ENCODE measurements at regions not wholly inside any gene's neighbourhood (a gene's known extent, or its start where the extent isn't known, plus 50 kb on each side); places are given as distances from the start of the nearest gene placed in this dataset.

- no peaks in the 10 kb centered on the region for H3K9me3 ChIP-seq (ENCODE audit: control extremely low read depth in 1 of 5, control insufficient read depth in 4 of 5, insufficient read depth in 2 of 5, low read depth in 1 of 5, low read length in 4 of 5)
- H3K4me1 ChIP-seq (ENCODE audit: control extremely low read depth in 1 of 4, control insufficient read depth in 4 of 4, insufficient read depth in 4 of 4, low read length in 3 of 4) = no peaks in the 10 kb centered on the region
- ChIA-PET CTCF (no interaction called here), POLR2A (no interaction called here)
- H3K4me3 ChIP-seq (ENCODE audit: control insufficient read depth in 1 of 7, extremely low read depth in 1 of 7, insufficient read depth in 4 of 7, low read depth in 2 of 7, low read length in 6 of 7) = no peak overlapping the region
- 75% methylated on average over 4 of the region's 5 CpGs for WGBS (ENCODE audit: insufficient coverage)
- peaks cover 0 to 2% (median 0%) of the 10 kb centered on the region in 5 experiments for H3K27me3 ChIP-seq (replicated peaks in 2 of 5; ENCODE audit: control insufficient read depth in 4 of 5, insufficient read depth in 5 of 5, low read length in 4 of 5)
- DNase-seq = no peak
- H3K27ac ChIP-seq (ENCODE audit: insufficient read depth in 1 of 2, low read depth in 1 of 2, low read length in 2 of 2, poor library complexity in 1 of 2, severe bottlenecking in 2 of 2) = no peak overlapping the region
- no peaks in the 10 kb centered on the region for H3K36me3 ChIP-seq (ENCODE audit: control insufficient read depth in 4 of 4, insufficient read depth in 4 of 4, low read length in 3 of 4)
These were observed 233.8 kb upstream of the PIK3C3 start for GRCh38 chr18:41721103-41721790.

- no peak for DNase-seq
- H3K9me3 ChIP-seq (ENCODE audit: control extremely low read depth in 1 of 5, control insufficient read depth in 4 of 5, insufficient read depth in 2 of 5, low read depth in 1 of 5, low read length in 4 of 5) = no peaks in the 10 kb centered on the region
- H3K36me3 ChIP-seq (ENCODE audit: control insufficient read depth in 4 of 4, insufficient read depth in 4 of 4, low read length in 3 of 4) = no peaks in the 10 kb centered on the region
- H3K4me1 ChIP-seq (ENCODE audit: control extremely low read depth in 1 of 4, control insufficient read depth in 4 of 4, insufficient read depth in 4 of 4, low read length in 3 of 4) = no peaks in the 10 kb centered on the region
- ChIA-PET POLR2A (no interaction called here), CTCF (no interaction called here)
- peaks cover 0 to 3% (median 2%) of the 10 kb centered on the region in 5 experiments for H3K27me3 ChIP-seq (replicated peaks in 2 of 5; ENCODE audit: control insufficient read depth in 4 of 5, insufficient read depth in 5 of 5, low read length in 4 of 5)
- H3K4me3 ChIP-seq (ENCODE audit: control insufficient read depth in 1 of 7, extremely low read depth in 1 of 7, insufficient read depth in 4 of 7, low read depth in 2 of 7, low read length in 6 of 7) = no peak overlapping the region
- no peak overlapping the region for H3K27ac ChIP-seq (ENCODE audit: insufficient read depth in 1 of 2, low read depth in 1 of 2, low read length in 2 of 2, poor library complexity in 1 of 2, severe bottlenecking in 2 of 2)
- WGBS (ENCODE audit: insufficient coverage) = no CpG with 5 or more reads among the region's 2 CpGs
These were observed 234.8 kb upstream of the PIK3C3 start for GRCh38 chr18:41720226-41720625.

DNA sequence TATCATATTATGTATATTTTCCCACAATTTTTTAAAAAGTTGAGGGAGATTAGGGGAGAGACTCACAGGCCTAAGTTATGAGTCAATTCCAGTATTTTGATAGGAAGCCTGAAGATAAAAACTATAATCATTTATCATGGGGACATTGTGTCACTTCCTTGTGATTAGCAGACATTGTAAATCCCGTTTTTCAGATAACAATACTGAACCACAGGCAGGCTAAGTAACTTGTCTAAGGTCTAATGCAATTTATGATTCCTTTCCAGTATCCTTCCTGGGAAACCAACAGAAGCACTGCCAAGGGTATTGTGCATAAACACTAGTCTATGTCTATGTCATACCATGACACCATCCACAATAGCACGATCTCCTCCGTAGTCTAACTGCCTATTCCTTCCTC, 235.2 kb upstream of the PIK3C3 start:
- ChIA-PET CTCF (no interaction called here), POLR2A (no interaction called here)
- Histone ChIP-seq H3K4me1 (ENCODE audit: control extremely low read depth in 1 of 4, control insufficient read depth in 4 of 4, insufficient read depth in 4 of 4, low read length in 3 of 4) (no peaks in the 10 kb centered on the region), H3K4me3 (ENCODE audit: control insufficient read depth in 1 of 7, extremely low read depth in 1 of 7, insufficient read depth in 4 of 7, low read depth in 2 of 7, low read length in 6 of 7) (no peak overlapping the region), H3K9me3 (ENCODE audit: control extremely low read depth in 1 of 5, control insufficient read depth in 4 of 5, insufficient read depth in 2 of 5, low read depth in 1 of 5, low read length in 4 of 5) (no peaks in the 10 kb centered on the region), H3K36me3 (ENCODE audit: control insufficient read depth in 4 of 4, insufficient read depth in 4 of 4, low read length in 3 of 4) (no peaks in the 10 kb centered on the region), H3K27ac (ENCODE audit: insufficient read depth in 1 of 2, low read depth in 1 of 2, low read length in 2 of 2, poor library complexity in 1 of 2, severe bottlenecking in 2 of 2) (no peak overlapping the region), H3K27me3 (replicated peaks in 2 of 5; ENCODE audit: control insufficient read depth in 4 of 5, insufficient read depth in 5 of 5, low read length in 4 of 5) (peaks cover 0 to 3% (median 2%) of the 10 kb centered on the region in 5 experiments)
- WGBS (ENCODE audit: insufficient coverage) = 81% methylated on average over 3 of the region's 3 CpGs
- DNase-seq = no peak

DNA sequence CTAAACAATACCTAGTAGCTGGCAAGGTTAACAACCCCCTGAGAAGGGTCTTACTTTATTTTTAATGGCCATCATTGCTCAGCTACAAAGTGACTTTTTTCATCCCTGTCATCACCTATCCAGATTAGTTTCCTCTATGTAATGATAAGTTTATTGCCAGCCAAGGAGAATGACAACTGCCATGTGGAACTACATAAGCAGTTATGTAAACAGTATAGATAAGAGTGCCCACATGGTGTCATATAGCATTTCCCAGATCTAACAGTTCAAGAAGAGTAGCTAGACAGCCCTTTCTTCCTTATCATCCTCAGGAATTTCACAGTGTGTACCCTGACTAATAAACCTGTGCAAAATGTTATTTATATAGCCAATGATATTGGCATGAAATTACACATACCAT, 240.2 kb upstream of the PIK3C3 start:
- ChIA-PET POLR2A (no interaction called here), CTCF (no interaction called here)
- Histone ChIP-seq H3K4me3 (ENCODE audit: control insufficient read depth in 1 of 7, extremely low read depth in 1 of 7, insufficient read depth in 4 of 7, low read depth in 2 of 7, low read length in 6 of 7) (no peak overlapping the region), H3K27ac (ENCODE audit: insufficient read depth in 1 of 2, low read depth in 1 of 2, low read length in 2 of 2, poor library complexity in 1 of 2, severe bottlenecking in 2 of 2) (no peak overlapping the region), H3K9me3 (ENCODE audit: control extremely low read depth in 1 of 5, control insufficient read depth in 4 of 5, insufficient read depth in 2 of 5, low read depth in 1 of 5, low read length in 4 of 5) (no peaks in the 10 kb centered on the region), H3K27me3 (replicated peaks in 2 of 5; ENCODE audit: control insufficient read depth in 4 of 5, insufficient read depth in 5 of 5, low read length in 4 of 5) (peaks cover 0 to 3% (median 0%) of the 10 kb centered on the region in 5 experiments), H3K36me3 (ENCODE audit: control insufficient read depth in 4 of 4, insufficient read depth in 4 of 4, low read length in 3 of 4) (no peaks in the 10 kb centered on the region), H3K4me1 (ENCODE audit: control extremely low read depth in 1 of 4, control insufficient read depth in 4 of 4, insufficient read depth in 4 of 4, low read length in 3 of 4) (no peaks in the 10 kb centered on the region)
- no peak for DNase-seq

DNA sequence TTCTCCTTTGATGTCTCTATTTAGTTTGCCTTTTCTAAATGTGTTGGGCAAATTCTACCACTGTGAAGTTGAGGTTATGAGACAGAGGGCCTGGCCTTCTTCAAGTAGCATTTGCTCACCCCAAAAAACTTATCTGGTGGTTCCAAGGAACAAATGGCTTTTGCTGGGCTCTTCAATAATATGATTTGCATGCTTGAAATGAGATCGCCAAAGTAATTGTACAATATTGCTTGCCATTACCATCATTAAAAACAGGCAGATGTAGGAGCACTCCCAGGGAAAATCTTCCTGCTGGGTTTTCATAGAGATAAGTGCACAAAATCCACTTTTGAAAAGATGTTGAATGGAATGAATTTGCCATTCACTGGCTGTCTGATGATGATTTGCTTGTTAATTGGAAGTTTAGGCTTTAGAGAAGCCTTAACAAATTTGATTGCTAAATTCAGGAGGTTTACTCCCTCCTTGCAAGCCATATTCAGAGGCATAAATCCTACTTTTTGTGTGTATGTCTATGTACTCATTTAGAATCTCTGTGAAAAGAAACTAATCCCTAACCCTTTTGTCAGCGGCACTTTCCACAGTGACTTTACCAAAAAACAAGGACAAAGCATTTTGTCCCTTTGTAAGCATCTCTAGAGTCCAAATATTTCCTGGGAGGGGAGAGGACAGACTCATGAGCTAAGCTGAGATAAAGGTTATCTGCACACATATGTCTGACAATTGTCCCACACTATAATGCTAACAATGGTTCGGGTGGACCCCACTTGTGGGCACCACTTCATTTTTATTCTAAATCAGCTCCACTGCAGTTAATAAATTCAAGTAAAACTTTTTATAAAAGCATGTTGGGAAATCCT, 240.8 kb upstream of the PIK3C3 start:
- DNase-seq = no peak
- Histone ChIP-seq H3K27me3 (replicated peaks in 2 of 5; ENCODE audit: control insufficient read depth in 4 of 5, insufficient read depth in 5 of 5, low read length in 4 of 5) (peaks cover 0 to 3% (median 0%) of the 10 kb centered on the region in 5 experiments), H3K36me3 (ENCODE audit: control insufficient read depth in 4 of 4, insufficient read depth in 4 of 4, low read length in 3 of 4) (no peaks in the 10 kb centered on the region), H3K4me1 (ENCODE audit: control extremely low read depth in 1 of 4, control insufficient read depth in 4 of 4, insufficient read depth in 4 of 4, low read length in 3 of 4) (no peaks in the 10 kb centered on the region), H3K9me3 (ENCODE audit: control extremely low read depth in 1 of 5, control insufficient read depth in 4 of 5, insufficient read depth in 2 of 5, low read depth in 1 of 5, low read length in 4 of 5) (no peaks in the 10 kb centered on the region), H3K4me3 (ENCODE audit: control insufficient read depth in 1 of 7, extremely low read depth in 1 of 7, insufficient read depth in 4 of 7, low read depth in 2 of 7, low read length in 6 of 7) (no peak overlapping the region), H3K27ac (ENCODE audit: insufficient read depth in 1 of 2, low read depth in 1 of 2, low read length in 2 of 2, poor library complexity in 1 of 2, severe bottlenecking in 2 of 2) (no peak overlapping the region)
- CTCF ChIA-PET = no interaction called here
- no CpG with 5 or more reads among the region's 3 CpGs for WGBS (ENCODE audit: insufficient coverage)
- POLR2A ChIA-PET = no interaction called here

DNA sequence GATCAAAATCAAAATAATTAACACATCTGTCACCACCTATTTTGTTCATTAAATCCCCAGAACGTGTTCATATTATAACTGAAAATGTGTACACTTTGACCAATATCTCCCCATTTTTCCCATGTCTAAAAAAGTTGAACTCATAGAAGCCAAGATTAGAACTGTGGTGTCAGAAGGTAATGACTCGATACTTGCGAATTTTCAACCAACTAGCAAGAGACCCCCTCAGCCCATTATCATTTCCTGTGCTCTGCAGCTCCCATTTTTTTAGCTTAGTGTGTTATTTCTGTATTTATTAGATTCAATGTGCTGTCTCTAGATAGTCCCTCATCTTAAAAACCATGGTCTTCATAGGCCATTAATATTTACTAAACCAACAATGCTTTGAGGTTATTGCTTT, 248.7 kb upstream of the PIK3C3 start:
- ChIA-PET CTCF (no interaction called here), POLR2A (interaction anchor here (0.6 kb wide), 1 partner anchor 12 kb away, joined by 3 read pairs; no protein-coding TSS in a partner anchor)
- no CpG with 5 or more reads among the region's 3 CpGs for WGBS (ENCODE audit: insufficient coverage)
- no peak for DNase-seq
- Histone ChIP-seq H3K27me3 (replicated peaks in 2 of 5; ENCODE audit: control insufficient read depth in 4 of 5, insufficient read depth in 5 of 5, low read length in 4 of 5) (no peaks in the 10 kb centered on the region), H3K36me3 (ENCODE audit: control insufficient read depth in 4 of 4, insufficient read depth in 4 of 4, low read length in 3 of 4) (no peaks in the 10 kb centered on the region), H3K9me3 (ENCODE audit: control extremely low read depth in 1 of 5, control insufficient read depth in 4 of 5, insufficient read depth in 2 of 5, low read depth in 1 of 5, low read length in 4 of 5) (no peaks in the 10 kb centered on the region), H3K27ac (ENCODE audit: insufficient read depth in 1 of 2, low read depth in 1 of 2, low read length in 2 of 2, poor library complexity in 1 of 2, severe bottlenecking in 2 of 2) (no peak overlapping the region), H3K4me3 (ENCODE audit: control insufficient read depth in 1 of 7, extremely low read depth in 1 of 7, insufficient read depth in 4 of 7, low read depth in 2 of 7, low read length in 6 of 7) (no peak overlapping the region), H3K4me1 (ENCODE audit: control extremely low read depth in 1 of 4, control insufficient read depth in 4 of 4, insufficient read depth in 4 of 4, low read length in 3 of 4) (no peaks in the 10 kb centered on the region)

DNA sequence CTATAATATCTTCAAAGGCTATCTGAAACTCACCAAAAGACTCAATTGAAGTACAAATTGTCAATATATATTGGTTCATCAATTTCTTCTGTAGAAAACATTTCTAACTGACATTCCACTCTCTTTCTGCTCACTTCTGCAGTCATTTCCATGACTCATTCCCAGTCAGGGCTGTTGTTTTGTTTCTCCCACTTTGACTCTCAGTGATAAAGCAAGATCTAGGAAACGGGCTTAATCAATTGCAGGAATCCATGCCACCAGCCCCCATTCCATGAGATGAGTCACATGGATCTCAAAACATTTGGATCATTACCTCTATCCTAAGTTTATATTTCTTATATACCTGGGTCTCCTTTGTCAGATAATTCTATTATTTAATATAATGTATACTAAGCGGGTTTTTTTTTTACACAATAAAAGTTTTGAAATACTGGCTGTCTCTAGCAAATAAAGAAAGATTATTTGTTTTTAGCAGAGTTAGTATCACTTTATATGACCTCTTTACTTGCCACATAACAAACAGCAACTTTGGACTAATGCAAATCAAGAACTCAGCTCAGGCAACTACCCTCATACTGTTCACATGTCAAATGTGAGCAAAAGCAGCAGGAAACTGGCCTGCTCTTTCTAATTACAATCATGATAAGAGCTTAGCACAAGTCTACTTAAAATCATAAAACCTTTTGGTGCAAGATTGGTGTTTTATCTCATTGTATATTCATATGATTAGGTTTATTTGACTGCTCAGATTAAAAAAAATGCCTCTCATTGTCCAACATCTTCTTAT, 251.1 kb upstream of the PIK3C3 start:
- no peak for DNase-seq
- H3K36me3 ChIP-seq (ENCODE audit: control insufficient read depth in 4 of 4, insufficient read depth in 4 of 4, low read length in 3 of 4) = no peaks in the 10 kb centered on the region
- H3K9me3 ChIP-seq (ENCODE audit: control extremely low read depth in 1 of 5, control insufficient read depth in 4 of 5, insufficient read depth in 2 of 5, low read depth in 1 of 5, low read length in 4 of 5) = no peaks in the 10 kb centered on the region
- H3K4me3 ChIP-seq (ENCODE audit: control insufficient read depth in 1 of 7, extremely low read depth in 1 of 7, insufficient read depth in 4 of 7, low read depth in 2 of 7, low read length in 6 of 7) = no peak overlapping the region
- CTCF ChIA-PET = no interaction called here
- no peaks in the 10 kb centered on the region for H3K27me3 ChIP-seq (replicated peaks in 2 of 5; ENCODE audit: control insufficient read depth in 4 of 5, insufficient read depth in 5 of 5, low read length in 4 of 5)
- POLR2A ChIA-PET = no interaction called here
- WGBS (ENCODE audit: insufficient coverage) = 100% methylated on average over 1 of the region's 2 CpGs
- H3K27ac ChIP-seq (ENCODE audit: insufficient read depth in 1 of 2, low read depth in 1 of 2, low read length in 2 of 2, poor library complexity in 1 of 2, severe bottlenecking in 2 of 2) = no peak overlapping the region
- H3K4me1 ChIP-seq (ENCODE audit: control extremely low read depth in 1 of 4, control insufficient read depth in 4 of 4, insufficient read depth in 4 of 4, low read length in 3 of 4) = no peaks in the 10 kb centered on the region
